IPS-18c (cell line): ENCODE measurements at regions not wholly inside any gene's neighbourhood (a gene's known extent, or its start where the extent isn't known, plus 50 kb on each side); places are given as distances from the start of the nearest gene placed in this dataset.
"Not testable (repeated sequence)": the region's sequence is repeated elsewhere in the genome, so short reads cannot be mapped to it uniquely, and the experiment has no call there.

Experiments used
- H3K4me3 ChIP-seq: 2 replicates; pipeline ENCODE4 v1.7.0; 2013; ENCODE audit warnings: low read depth, mild to moderate bottlenecking, low read length, moderate library complexity; ENCODE audit not compliant: insufficient read depth
- H3K9me3 ChIP-seq: one replicate; pipeline ENCODE4 v1.6.1; 2013; ENCODE audit warnings: mild to moderate bottlenecking, low read length, moderate library complexity; ENCODE audit not compliant: control insufficient read depth, insufficient read depth

DNA sequence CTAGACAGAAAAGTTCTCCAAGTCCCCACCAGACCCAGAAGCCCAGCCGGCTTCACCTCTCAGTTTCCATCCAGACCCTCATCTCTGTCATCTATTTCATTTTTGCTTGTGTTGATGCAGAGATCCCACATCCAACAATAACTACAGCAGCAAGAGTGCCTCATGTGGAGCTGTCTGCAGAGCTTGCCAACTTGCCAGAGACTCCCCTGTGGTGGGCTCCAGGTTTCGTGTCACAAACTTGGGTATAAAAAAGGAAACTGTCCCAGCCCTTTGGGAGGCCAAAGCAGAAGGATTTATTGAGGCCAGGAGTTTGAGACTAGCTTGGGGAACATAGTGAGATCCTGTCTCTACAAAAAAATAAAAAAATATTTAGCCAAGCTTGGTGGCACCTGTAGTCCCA, 182.4 kb upstream of the ATP10A start:
- Histone ChIP-seq H3K9me3 (no peaks in the 10 kb centered on the region), H3K4me3 (no peak overlapping the region)

GRCh38 chr15:26043018-26043417, 179.9 kb upstream of the ATP10A start:
- Histone ChIP-seq H3K9me3 (no peaks in the 10 kb centered on the region), H3K4me3 (no peak overlapping the region)

GRCh38 chr15:26038693-26039092, 175.6 kb upstream of the ATP10A start:
- no peak overlapping the region for H3K4me3 ChIP-seq
- H3K9me3 ChIP-seq: no peaks in the 10 kb centered on the region

DNA sequence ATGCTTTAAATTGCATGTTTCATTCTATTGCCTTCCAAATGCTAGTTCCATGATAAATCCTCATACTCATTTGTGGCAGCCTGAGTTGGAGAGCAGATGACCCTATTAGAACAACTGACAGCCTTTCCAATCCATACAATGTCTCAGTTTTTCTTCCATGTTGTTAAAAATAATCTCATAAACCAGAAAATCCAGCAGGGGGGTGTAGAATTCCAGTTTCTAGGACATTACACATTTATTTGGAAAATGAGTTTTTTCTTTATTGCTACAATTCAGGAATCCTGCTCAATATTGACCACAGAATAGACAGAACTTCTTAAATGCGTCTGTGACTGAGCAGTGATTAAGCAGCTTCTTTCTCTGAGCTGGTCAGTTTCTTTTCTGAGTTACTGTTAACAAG, 174.2 kb upstream of the ATP10A start:
- no peaks in the 10 kb centered on the region for H3K9me3 ChIP-seq
- H3K4me3 ChIP-seq: no peak overlapping the region

DNA sequence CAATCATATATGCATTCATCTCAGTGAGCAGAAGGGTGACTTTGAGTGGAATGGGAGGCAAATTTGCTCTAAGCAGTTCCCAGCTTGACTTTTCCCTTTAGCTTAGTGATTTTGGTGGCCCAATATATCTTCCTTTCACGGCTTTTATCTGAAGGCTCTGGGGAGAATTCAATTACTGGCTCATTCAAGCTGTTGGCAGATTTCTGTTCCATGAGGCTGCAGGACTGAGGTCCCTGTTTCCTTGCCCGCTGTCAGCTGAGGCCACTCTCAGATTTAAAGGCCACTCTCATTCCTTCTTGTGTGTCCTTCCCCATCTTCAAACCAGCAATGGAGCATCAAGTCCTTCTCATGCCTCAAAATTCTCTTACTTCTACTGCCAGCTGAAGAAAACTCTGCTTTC, 170.4 kb upstream of the ATP10A start:
- H3K4me3 ChIP-seq: no peak overlapping the region
- H3K9me3 ChIP-seq: no peaks in the 10 kb centered on the region

- Histone ChIP-seq H3K9me3 (no peaks in the 10 kb centered on the region), H3K4me3 (no peak overlapping the region)
Measured at GRCh38 chr15:26032162-26032846, 169.2 kb upstream of the ATP10A start.

GRCh38 chr15:26029586-26029985, 166.5 kb upstream of the ATP10A start:
- H3K4me3 ChIP-seq, H3K9me3 ChIP-seq: not testable (repeated sequence)

GRCh38 chr15:26029146-26029545, 166.0 kb upstream of the ATP10A start:
- Histone ChIP-seq H3K9me3 (no peaks in the 10 kb centered on the region), H3K4me3 (no peak overlapping the region)

- H3K9me3 ChIP-seq: no peaks in the 10 kb centered on the region
Measured at GRCh38 chr15:26028086-26028740, 165.1 kb upstream of the ATP10A start.

GRCh38 chr15:26026671-26027070, 163.5 kb upstream of the ATP10A start:
- H3K4me3 ChIP-seq, H3K9me3 ChIP-seq: not testable (repeated sequence)

More at GRCh38 chr15:26028086-26028740, 165.1 kb upstream of the ATP10A start:
- H3K4me3 ChIP-seq: no peak overlapping the region

DNA sequence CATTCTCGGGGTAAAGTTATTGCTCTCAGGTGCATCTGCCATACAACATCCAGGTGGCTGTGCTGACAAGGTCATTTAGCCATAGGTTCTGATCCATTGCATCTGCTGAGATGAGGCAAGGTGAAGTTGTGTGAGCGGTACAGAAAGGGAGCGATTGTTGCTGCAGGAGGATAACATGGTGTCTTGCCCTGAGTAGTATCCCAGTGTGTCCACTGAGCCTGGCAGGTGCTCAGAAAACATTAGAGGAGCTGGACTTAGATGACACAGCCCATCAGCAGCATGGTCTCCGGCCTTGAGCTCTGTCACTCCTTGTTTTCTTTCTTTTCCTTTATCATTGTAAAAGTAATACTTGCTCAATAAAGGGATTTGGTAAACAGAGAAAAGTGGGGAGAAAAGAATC, 161.1 kb upstream of the ATP10A start:
- Histone ChIP-seq H3K4me3 (no peak overlapping the region), H3K9me3 (no peaks in the 10 kb centered on the region)

- Histone ChIP-seq H3K9me3 (no peaks in the 10 kb centered on the region), H3K4me3 (no peak overlapping the region)
Measured at GRCh38 chr15:26023691-26024090, 160.6 kb upstream of the ATP10A start.

GRCh38 chr15:26023231-26023630, 160.1 kb upstream of the ATP10A start:
- H3K4me3 ChIP-seq: no peak overlapping the region
- no peaks in the 10 kb centered on the region for H3K9me3 ChIP-seq

DNA sequence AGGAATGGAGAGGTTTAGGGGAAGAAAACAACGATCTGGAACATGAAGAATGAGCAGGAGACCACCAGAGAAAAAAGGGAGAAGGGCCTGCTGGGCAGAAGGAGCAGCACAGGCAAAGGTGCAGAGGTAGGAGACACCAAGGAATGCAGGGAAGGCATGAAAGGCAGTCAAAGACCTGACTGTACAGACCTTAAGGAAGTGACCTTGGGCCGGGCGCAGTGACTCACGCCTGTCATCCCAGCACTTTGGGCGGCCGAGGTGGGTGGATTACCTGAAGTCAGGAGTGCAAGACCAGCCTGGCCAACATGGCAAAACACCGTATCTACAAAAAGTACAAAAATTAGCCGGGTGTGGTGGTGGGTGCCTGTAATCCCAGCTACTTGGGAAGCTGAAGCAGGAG, 157.7 kb upstream of the ATP10A start:
- H3K9me3 ChIP-seq: no peaks in the 10 kb centered on the region
- H3K4me3 ChIP-seq: no peak overlapping the region

- Histone ChIP-seq H3K9me3 (no peaks in the 10 kb centered on the region), H3K4me3 (no peak overlapping the region)
Measured at GRCh38 chr15:26017665-26018064, 154.5 kb upstream of the ATP10A start.

- Histone ChIP-seq H3K9me3 (no peaks in the 10 kb centered on the region), H3K4me3 (no peak overlapping the region)
Measured at GRCh38 chr15:26015516-26016075, 152.5 kb upstream of the ATP10A start.

DNA sequence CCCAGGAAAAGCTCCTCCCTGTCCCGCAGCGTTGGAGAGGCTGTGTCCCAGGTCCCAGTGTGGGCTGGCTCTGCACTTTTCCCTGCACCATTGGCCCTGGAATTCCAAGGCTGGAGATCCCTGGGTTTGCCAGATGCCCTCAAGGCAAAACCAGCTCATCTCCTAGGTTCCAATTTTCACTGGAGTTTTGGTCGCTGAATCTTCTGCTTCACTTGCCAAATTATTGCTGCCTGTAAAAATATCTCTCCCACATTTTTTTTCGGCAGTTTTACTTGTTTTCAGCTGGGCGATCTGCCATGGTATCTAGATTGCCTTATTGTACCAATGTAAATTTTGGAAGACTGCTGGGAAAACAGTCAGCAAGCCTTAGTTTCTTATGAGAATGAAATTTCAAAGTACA, 150.9 kb upstream of the ATP10A start:
- Histone ChIP-seq H3K4me3 (no peak overlapping the region), H3K9me3 (no peaks in the 10 kb centered on the region)

DNA sequence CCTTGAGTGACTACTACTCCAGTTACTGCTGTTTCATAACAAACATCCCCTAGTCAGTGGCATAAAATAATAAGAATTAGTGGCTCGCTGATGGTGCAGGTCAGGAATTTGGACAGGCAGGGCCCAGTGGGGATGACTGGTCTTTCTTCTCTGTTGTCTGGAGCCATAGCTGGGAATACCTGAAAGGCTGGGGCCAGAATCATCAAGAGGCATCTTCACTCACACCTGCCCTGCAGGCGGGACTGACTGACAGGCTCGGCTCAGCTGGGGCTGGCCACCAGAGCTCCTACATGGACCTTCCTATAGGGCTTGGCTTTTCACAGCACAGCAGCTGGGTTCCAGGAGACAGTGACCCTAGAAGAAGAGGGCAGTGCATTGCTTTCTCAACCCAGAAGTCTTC, 148.8 kb upstream of the ATP10A start:
- Histone ChIP-seq H3K4me3 (no peak overlapping the region), H3K9me3 (no peaks in the 10 kb centered on the region)
